DOHH2 (cell line): ENCODE measurements at regions not wholly inside any gene's neighbourhood (a gene's known extent, or its start where the extent isn't known, plus 50 kb on each side); places are given as distances from the start of the nearest gene placed in this dataset.

Source experiments
- CTCF ChIP-seq: fragments of 200-600 bp; sonication (generic); IDR thresholded peaks from one replicate; pipeline ENCODE4 v1.5.1; 2014; ENCODE audit warnings: antibody characterized with exemption, mild to moderate bottlenecking, low read depth, low read length; ENCODE audit not compliant: poor library complexity, severe bottlenecking
- EZH2phosphoT487 ChIP-seq: fragments of 200-600 bp; sonication (generic); IDR thresholded peaks from 2 replicates; pipeline ENCODE4 v1.6.1; 2017; ENCODE audit warnings: borderline replicate concordance, mild to moderate bottlenecking, antibody characterized with exemption, low read length, moderate library complexity, mixed read lengths

- TF ChIP-seq CTCF, result no peak
- no peak for TF ChIP-seq EZH2phosphoT487
Observed at GRCh38 chr2:145199827-145200706, 680.1 kb upstream of the ZEB2 start.
